Activated T-helper 1 cell treated with Interleukin-2 at 50 U/mL for 16 hours (primary cell): ENCODE measurements at regions not wholly inside any gene's neighbourhood (a gene's known extent, or its start where the extent isn't known, plus 50 kb on each side); places are given as distances from the start of the nearest gene placed in this dataset.
"Not testable (repeated sequence)": the region's sequence is repeated elsewhere in the genome, so short reads cannot be mapped to it uniquely, and the experiment has no call there.

Experiments used
- DNase-seq: peaks from one replicate; pipeline ENCODE4 v3.0.0-alpha.2; 2020; ENCODE audit warnings: low read depth

- DNase-seq = no peak
These were observed 104.6 kb upstream of the GPBP1 start for GRCh38 chr5:57069115-57069835.

- DNase-seq = no peak
These were observed 101.5 kb upstream of the GPBP1 start for GRCh38 chr5:57072218-57072892.

DNA sequence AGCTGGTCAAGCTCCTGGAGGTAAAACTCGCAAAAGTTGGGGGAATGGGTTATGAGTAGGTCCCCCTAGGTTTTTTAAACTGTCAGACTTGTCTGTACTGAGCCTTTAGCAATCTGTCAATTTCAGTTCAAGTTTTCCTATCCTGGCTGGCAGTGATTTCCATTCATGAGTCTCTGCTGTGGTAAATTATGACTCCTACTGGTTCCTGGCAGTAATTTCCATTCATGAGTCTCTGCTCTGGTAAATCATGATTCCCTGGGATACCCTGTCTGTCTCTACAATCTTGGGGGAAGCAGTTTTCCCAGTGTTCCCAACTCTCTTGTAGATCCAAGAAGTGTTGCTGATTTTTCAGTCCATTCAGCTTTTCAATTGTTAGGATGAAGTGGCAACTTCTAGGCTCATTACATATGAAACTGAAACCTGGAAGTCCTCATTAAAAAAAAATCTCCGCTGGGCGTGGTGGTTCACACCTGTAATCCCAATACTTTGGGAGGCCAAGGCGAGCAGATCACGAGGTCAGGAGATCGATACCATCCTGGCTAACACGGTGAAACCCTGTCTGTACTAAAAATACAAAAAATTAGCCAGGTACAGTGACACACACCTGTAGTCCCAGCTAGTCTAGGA lies 91.3 kb upstream of the GPBP1 start:
- DNase-seq = no peak

DNA sequence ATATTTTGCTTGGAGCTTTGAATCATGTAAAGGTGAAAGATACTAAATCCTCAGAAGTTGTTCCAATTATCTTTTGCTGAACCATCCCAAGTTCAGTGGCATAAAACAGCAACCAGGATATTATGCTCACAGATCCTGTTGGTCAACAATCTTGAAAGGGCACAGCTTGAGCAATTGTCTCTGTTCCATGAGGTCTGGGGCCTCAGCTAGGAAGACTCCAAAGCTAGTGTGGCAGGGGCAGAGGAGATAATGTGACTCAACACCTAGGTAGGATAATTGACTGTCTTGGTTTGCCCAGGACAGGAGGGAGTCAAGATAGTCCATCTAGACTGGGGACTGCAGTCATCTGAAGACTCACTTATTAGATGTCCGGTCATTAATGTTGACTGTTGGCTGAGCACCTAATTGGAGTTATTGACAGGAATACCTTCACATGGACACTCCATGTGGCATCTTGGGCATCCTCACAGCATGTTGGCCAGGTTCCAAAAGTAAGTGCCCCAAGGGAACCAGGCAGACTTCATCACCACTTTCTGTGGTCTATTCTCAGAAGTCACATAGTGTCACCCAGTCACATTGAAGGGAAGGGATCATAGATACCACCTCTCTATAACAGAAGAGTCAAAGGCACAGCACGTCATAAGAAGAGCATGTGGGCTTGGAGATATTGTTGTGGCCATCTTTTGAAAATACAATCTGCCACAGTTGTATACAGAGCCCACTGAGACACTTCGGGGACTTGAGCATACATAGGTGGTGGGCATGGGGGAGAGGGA lies 88.4 kb upstream of the GPBP1 start:
- DNase-seq = no peak

DNA sequence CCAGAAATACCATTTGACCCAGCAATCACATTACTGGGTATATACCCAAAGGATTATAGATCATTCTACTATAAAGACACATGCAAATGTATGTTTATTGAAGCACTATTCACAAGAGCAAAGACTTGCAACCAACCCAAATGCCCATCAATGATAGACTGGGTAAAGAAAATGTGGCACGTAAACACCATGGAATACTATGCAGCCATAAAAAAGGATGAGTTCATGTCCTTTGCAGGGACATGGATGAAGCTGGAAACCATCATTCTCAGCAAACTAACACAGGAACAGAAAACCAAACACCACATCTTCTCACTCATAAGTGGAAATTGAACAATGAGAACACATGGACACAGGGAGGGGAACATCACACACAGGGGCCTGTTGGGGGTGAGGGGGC lies 85.9 kb upstream of the GPBP1 start:
- not testable (repeated sequence) for DNase-seq

- DNase-seq = no peak
These were observed 78.8 kb upstream of the GPBP1 start for GRCh38 chr5:57094753-57095683.

GRCh38 chr5:57097526-57097925 lies 76.3 kb upstream of the GPBP1 start:
- DNase-seq = no peak

GRCh38 chr5:57102189-57102904 lies 71.5 kb upstream of the GPBP1 start:
- no peak for DNase-seq

DNA sequence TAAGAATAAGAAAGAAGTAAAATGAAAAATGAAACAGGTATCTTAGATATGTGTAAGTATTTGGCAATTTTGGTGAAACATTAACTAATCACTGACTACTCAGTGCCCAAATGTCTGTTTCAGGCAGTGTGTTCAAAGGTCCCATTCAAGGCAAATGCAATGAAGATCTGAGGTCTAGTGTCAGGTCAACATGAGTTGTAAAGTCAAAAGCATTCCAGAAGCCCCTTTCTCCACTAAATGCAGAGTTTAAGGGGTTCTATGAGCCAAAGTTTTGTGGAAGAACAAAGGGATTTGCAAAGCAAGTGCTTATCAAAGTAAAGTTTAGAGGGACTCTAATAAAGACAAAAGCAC lies 71.0 kb upstream of the GPBP1 start:
- no peak for DNase-seq

- no peak for DNase-seq
These were observed 70.4 kb upstream of the GPBP1 start for GRCh38 chr5:57103317-57103907.

DNA sequence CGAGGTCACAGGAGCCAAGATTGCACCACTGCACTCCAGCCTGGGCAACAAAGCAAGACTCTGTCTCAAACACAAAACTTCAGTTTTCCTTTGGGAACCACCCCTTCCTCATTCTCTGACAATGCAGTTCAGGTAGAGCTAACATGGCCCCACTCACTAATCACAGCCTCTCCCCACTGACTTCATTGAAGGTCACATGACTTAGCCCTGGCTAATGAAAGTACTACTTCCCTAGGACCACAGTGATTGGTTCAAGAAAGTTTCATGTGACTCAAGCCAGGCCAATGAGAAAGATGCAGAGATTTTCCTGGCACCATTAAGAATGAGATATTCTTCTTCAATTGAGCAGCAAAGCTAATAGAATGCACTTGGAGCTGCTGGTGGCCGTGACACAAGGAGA lies 67.2 kb upstream of the GPBP1 start:
- DNase-seq = no peak

- DNase-seq = no peak
These were observed 61.9 kb upstream of the GPBP1 start for GRCh38 chr5:57111993-57112392.

DNA sequence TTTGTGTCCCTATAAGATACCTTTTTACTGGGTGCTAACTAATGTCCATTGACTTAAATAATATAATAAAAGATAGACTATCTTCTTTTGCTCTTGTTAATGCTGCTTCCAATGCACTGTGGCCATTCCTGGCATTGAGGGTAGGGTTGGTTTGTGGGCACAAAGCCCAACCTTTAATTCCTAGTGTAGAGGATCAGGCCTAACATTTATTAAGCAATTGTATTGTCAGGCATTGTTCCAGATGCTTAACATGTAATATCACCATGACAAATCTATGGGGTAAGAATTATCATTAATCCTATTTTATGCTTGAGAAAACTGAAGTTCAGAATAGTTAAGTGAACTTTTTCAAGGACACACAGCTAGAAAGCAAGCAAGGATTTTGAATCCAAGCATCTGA lies 60.4 kb upstream of the GPBP1 start:
- no peak for DNase-seq

GRCh38 chr5:57117596-57117995 lies 56.3 kb upstream of the GPBP1 start:
- peak; percentile 46 for DNase-seq

- DNase-seq = no peak
These were observed 54.8 kb upstream of the GPBP1 start for GRCh38 chr5:57119031-57119430.

- no peak for DNase-seq
These were observed 49.8 kb upstream of the GPBP1 start for GRCh38 chr5:57124014-57124413.
